Myocyte (in vitro differentiated cells): ENCODE measurements at regions not wholly inside any gene's neighbourhood (a gene's known extent, or its start where the extent isn't known, plus 50 kb on each side); places are given as distances from the start of the nearest gene placed in this dataset.

Experiments used
- DNase-seq: peaks from one replicate; pipeline ENCODE4 v3.0.0-alpha.2; 2012; ENCODE audit warnings: low read depth

DNA sequence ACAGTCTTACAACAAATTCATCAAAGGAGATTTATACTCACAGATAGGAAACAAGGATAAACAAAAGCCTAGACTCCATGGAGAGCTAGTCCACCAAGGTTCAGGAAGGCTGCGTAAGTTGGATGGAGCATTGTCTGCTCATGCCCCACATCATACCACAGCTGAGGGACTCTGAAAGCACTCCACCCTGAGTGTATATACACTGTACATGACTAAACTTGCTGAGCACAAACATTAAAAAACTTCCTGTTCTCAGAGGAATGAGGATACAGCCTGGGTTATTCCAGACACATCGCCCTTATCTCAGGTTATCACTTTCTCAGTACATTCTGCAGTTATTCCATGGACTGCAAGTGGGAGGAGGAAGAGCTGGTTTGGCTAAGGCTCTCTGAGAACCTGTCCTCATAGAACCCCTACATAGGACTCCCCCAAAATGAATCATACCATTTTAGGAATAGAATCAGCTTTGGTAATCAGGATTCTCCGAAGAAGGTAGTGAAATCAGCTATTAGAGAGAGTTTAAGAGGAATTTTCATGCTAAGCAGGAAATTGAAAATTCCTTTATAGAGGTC, 58.0 kb upstream of the PRMT6 start:
- no peak for DNase-seq

- no peak for DNase-seq
Measured at GRCh38 chr1:107000902-107001301, 55.6 kb upstream of the PRMT6 start.

DNA sequence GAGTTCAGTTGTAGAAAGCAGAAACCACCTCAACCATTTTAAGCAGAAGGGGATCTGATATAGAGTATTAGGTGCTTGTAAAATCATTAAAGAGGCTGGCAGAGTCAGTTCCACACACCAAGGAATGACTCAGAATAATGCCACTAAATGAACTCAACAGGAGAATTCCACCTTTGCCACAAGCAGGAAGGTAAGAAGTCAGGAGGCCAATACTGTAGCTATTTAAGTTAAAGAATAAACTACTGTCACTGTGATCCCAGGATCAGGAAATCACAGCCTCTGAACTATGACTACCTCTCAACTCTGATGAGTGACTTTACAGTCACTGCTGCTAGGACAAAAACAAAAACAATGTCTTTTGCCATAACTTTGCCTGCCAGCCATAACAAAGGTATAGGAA, 52.5 kb upstream of the PRMT6 start:
- no peak for DNase-seq

GRCh38 chr1:107004421-107004820, 52.1 kb upstream of the PRMT6 start:
- DNase-seq, result no peak
